Hematopoietic multipotent progenitor cell treated with erythropoietin and hydrocortisone succinate and interleukin-3 and kit ligand, for 8 days (in vitro differentiated cells): ENCODE measurements at regions not wholly inside any gene's neighbourhood (a gene's known extent, or its start where the extent isn't known, plus 50 kb on each side); places are given as distances from the start of the nearest gene placed in this dataset.

ENCODE experiments used
- DNase-seq: peaks from one replicate; pipeline ENCODE4 v3.0.0-alpha.2; 2015

GRCh38 chr3:118550556-118550955 lies 484.1 kb downstream of the IGSF11 start:
- no peak for DNase-seq

GRCh38 chr3:118554148-118554838 lies 480.4 kb downstream of the IGSF11 start:
- no peak for DNase-seq

- no peak for DNase-seq
Observed at GRCh38 chr3:118556983-118557382, 477.7 kb downstream of the IGSF11 start.

- no peak for DNase-seq
Observed at GRCh38 chr3:118557513-118557912, 477.1 kb downstream of the IGSF11 start.

- DNase-seq = no peak
Observed at GRCh38 chr3:118559286-118559685, 475.4 kb downstream of the IGSF11 start.

GRCh38 chr3:118564800-118565199 lies 469.8 kb downstream of the IGSF11 start:
- DNase-seq = no peak

- DNase-seq = no peak
Observed at GRCh38 chr3:118573912-118574311, 460.7 kb downstream of the IGSF11 start.

GRCh38 chr3:118577055-118577777 lies 457.4 kb downstream of the IGSF11 start:
- no peak for DNase-seq

GRCh38 chr3:118578559-118578958 lies 456.1 kb downstream of the IGSF11 start:
- DNase-seq = no peak

GRCh38 chr3:118587037-118587741 lies 447.5 kb downstream of the IGSF11 start:
- DNase-seq = no peak

GRCh38 chr3:118587847-118588246 lies 446.8 kb downstream of the IGSF11 start:
- DNase-seq = no peak

- DNase-seq = no peak
Observed at GRCh38 chr3:118593277-118593670, 441.4 kb downstream of the IGSF11 start.

GRCh38 chr3:118597184-118597583 lies 437.5 kb downstream of the IGSF11 start:
- DNase-seq = no peak

- no peak for DNase-seq
Observed at GRCh38 chr3:118607915-118608820, 426.5 kb downstream of the IGSF11 start.

- no peak for DNase-seq
Observed at GRCh38 chr3:118618247-118619040, 416.2 kb downstream of the IGSF11 start.

- DNase-seq = no peak
Observed at GRCh38 chr3:118626453-118626852, 408.2 kb downstream of the IGSF11 start.

- DNase-seq = peak; percentile 36
Observed at GRCh38 chr3:118628704-118629341, 405.8 kb downstream of the IGSF11 start.

GRCh38 chr3:118629821-118630220 lies 404.8 kb downstream of the IGSF11 start:
- no peak for DNase-seq

GRCh38 chr3:118635711-118636110 lies 398.9 kb downstream of the IGSF11 start:
- no peak for DNase-seq

GRCh38 chr3:118636841-118637240 lies 397.8 kb downstream of the IGSF11 start:
- no peak for DNase-seq

- no peak for DNase-seq
Observed at GRCh38 chr3:118637846-118638245, 396.8 kb downstream of the IGSF11 start.
